ENCODE measurements at regions not wholly inside any gene's neighbourhood (a gene's known extent, or its start where the extent isn't known, plus 50 kb on each side); places are given as distances from the start of the nearest gene placed in this dataset.

GRCh38 chr4:114287079-114287696, 307.7 kb upstream of the ARSJ start:
- intact Hi-C loops (cut with DNase I), result no loop called here
- Histone ChIP-seq H3K4me3 (no peak overlapping the region), H3K27me3 (no peaks in the 10 kb centered on the region), H3K27ac (no peak overlapping the region), H3K36me3 (no peaks in the 10 kb centered on the region), H3K9me3 (no peaks in the 10 kb centered on the region), H3K4me1 (no peaks in the 10 kb centered on the region)
- DNase-seq, result no peak
- 48 to 77% methylated on average over 10 of the region's 10 CpGs for WGBS, 2 donors
- TF ChIP-seq POLR2A (IDR thresholded peaks at IDR 0.05), result no peak
- no peak for TF ChIP-seq POLR2AphosphoS5 (IDR thresholded peaks at IDR 0.05)
- no peak for TF ChIP-seq CTCF (IDR thresholded peaks at IDR 0.05)
- no peak for TF ChIP-seq EP300 (IDR thresholded peaks at IDR 0.05)

GRCh38 chr4:114296126-114296525, 302.5 kb upstream of the UGT8 start:
- peak; percentile 59 for DNase-seq
- Histone ChIP-seq H3K4me3 (no peak overlapping the region), H3K27ac (no peak overlapping the region), H3K4me1 (no peaks in the 10 kb centered on the region), H3K36me3 (no peaks in the 10 kb centered on the region), H3K9me3 (peaks cover 0 to 4% (median 1%) of the 10 kb centered on the region in 4 donors), H3K27me3 (no peaks in the 10 kb centered on the region)
- TF ChIP-seq POLR2AphosphoS5 (IDR thresholded peaks at IDR 0.05) (no peak), POLR2A (IDR thresholded peaks at IDR 0.05) (no peak), CTCF (IDR thresholded peaks at IDR 0.05) (no peak), EP300 (IDR thresholded peaks at IDR 0.05) (no peak)
- intact Hi-C loops (cut with DNase I), result no loop called here
- WGBS, 2 donors, result 95 to 97% methylated on average over 17 of the region's 17 CpGs

- H3K27ac ChIP-seq, result no peak overlapping the region
- no peak overlapping the region for H3K4me3 ChIP-seq
- no peaks in the 10 kb centered on the region for H3K27me3 ChIP-seq
- no peak for TF ChIP-seq POLR2AphosphoS5 (IDR thresholded peaks at IDR 0.05)
- no peak for TF ChIP-seq CTCF (IDR thresholded peaks at IDR 0.05)
- no peak for TF ChIP-seq POLR2A (IDR thresholded peaks at IDR 0.05)
- TF ChIP-seq EP300 (IDR thresholded peaks at IDR 0.05), result no peak
- H3K9me3 ChIP-seq, result peaks cover 0 to 2% (median 0%) of the 10 kb centered on the region in 4 donors
- intact Hi-C loops (cut with DNase I), result no loop called here
- WGBS, 2 donors, result 60 to 71% methylated on average over 2 of the region's 2 CpGs
- no peaks in the 10 kb centered on the region for H3K36me3 ChIP-seq
- no peaks in the 10 kb centered on the region for H3K4me1 ChIP-seq
- no peak for DNase-seq
These were observed 296.1 kb upstream of the UGT8 start for GRCh38 chr4:114302472-114302871.

- WGBS, 2 donors, result 58 to 78% methylated on average over 2 of the region's 2 CpGs
- H3K27ac ChIP-seq, result no peak overlapping the region
- peaks cover 0 to 2% (median 0%) of the 10 kb centered on the region in 4 donors for H3K9me3 ChIP-seq
- no peaks in the 10 kb centered on the region for H3K4me1 ChIP-seq
- H3K4me3 ChIP-seq, result no peak overlapping the region
- TF ChIP-seq POLR2A (IDR thresholded peaks at IDR 0.05) (no peak), POLR2AphosphoS5 (IDR thresholded peaks at IDR 0.05) (no peak), EP300 (IDR thresholded peaks at IDR 0.05) (no peak), CTCF (IDR thresholded peaks at IDR 0.05) (no peak)
- H3K36me3 ChIP-seq, result no peaks in the 10 kb centered on the region
- H3K27me3 ChIP-seq, result no peaks in the 10 kb centered on the region
- intact Hi-C loops (cut with DNase I), result no loop called here
- no peak for DNase-seq
These were observed 294.6 kb upstream of the UGT8 start for GRCh38 chr4:114304046-114304445.

- peaks cover 0 to 2% (median 0%) of the 10 kb centered on the region in 4 donors for H3K9me3 ChIP-seq
- WGBS, 2 donors, result 78 to 84% methylated on average over 1 of the region's 1 CpG
- H3K36me3 ChIP-seq, result no peaks in the 10 kb centered on the region
- TF ChIP-seq POLR2A (IDR thresholded peaks at IDR 0.05), result no peak
- TF ChIP-seq POLR2AphosphoS5 (IDR thresholded peaks at IDR 0.05), result no peak
- intact Hi-C loops (cut with DNase I), result no loop called here
- H3K27me3 ChIP-seq, result no peaks in the 10 kb centered on the region
- H3K27ac ChIP-seq, result no peak overlapping the region
- no peaks in the 10 kb centered on the region for H3K4me1 ChIP-seq
- H3K4me3 ChIP-seq, result no peak overlapping the region
- no peak for DNase-seq
These were observed 294.0 kb upstream of the UGT8 start for GRCh38 chr4:114304567-114304966.

All from sigmoid colon (tissue), 6 donors.